H1 (cell line): ENCODE measurements at regions not wholly inside any gene's neighbourhood (a gene's known extent, or its start where the extent isn't known, plus 50 kb on each side); places are given as distances from the start of the nearest gene placed in this dataset.

Experiments
- GTF2F1 ChIP-seq: IDR thresholded peaks from 2 replicates; pipeline ENCODE4 v1.6.1; 2012; ENCODE audit warnings: low read depth, low read length, improper control_type of control experiment, borderline replicate concordance
- POLR2AphosphoS5 ChIP-seq: IDR thresholded peaks from 2 replicates; pipeline ENCODE4 v1.6.1; 2011; ENCODE audit warnings: low read depth, low read length
- TBP ChIP-seq: IDR thresholded peaks from 2 replicates; pipeline ENCODE4 v1.6.1; 2011; ENCODE audit warnings: low read depth, low read length, improper control_type of control experiment

DNA sequence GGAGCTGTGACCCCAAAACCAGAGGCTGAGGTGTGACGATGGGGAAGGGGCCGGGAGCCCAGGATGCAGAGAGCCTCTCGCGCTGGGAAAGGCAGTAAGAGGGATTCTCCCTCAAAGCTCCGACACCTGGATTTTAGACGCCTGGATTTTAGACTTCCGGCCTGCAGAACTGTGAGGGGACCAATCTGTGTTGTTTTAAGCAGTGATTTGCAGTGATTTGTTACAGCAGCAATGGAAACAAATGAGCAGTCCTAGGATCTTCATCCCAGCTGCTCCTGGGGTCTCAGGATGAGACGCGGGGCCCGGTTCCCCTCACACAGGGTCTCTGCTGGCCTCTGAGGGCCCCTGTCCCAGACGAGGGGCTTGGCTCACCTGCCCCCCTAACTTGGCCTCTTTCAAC is 365.5 kb downstream of the THBS2 start (continued):
- TF ChIP-seq TBP (no peak), POLR2AphosphoS5 (no peak), GTF2F1 (no peak)
